ENCODE measurements at regions not wholly inside any gene's neighbourhood (a gene's known extent, or its start where the extent isn't known, plus 50 kb on each side); places are given as distances from the start of the nearest gene placed in this dataset.

DNA sequence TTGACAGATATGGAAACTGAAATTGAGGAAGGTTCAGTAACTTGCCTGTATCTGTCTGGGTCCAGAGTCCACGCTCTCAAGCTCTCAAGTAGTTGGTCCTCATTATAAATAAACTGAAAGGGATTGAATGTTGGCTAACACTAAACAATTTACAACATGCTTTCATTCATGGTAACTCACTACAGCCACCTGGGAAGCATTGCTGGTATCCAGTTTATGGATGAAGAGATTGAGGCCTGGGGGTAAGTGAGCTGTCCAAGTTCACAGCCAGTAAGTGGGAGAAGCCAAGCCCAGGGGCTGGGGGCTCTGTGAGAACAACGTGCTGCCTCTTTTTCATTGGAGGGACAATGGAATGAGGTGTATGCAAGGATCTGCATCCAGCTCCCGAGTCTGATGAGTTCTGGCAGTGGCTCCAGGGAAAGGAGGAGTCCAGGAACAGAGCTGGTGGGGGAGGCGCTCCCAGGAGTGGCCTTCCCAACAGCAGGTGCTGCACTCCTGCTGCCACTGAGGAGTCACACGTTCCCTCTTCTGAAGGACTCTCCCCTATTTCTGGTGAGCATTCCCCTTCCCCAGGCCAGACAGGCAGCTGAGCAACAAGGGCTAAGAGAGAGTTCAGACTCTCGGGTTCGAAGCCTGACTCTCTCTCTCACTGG, 175.8 kb downstream of the CSNK2A3 start:
- ATAC-seq (ENCODE audit: low read depth), result no peak
- H3K27me3 ChIP-seq (ENCODE audit: insufficient read depth, poor library complexity, severe bottlenecking), result no peaks in the 10 kb centered on the region

DNA sequence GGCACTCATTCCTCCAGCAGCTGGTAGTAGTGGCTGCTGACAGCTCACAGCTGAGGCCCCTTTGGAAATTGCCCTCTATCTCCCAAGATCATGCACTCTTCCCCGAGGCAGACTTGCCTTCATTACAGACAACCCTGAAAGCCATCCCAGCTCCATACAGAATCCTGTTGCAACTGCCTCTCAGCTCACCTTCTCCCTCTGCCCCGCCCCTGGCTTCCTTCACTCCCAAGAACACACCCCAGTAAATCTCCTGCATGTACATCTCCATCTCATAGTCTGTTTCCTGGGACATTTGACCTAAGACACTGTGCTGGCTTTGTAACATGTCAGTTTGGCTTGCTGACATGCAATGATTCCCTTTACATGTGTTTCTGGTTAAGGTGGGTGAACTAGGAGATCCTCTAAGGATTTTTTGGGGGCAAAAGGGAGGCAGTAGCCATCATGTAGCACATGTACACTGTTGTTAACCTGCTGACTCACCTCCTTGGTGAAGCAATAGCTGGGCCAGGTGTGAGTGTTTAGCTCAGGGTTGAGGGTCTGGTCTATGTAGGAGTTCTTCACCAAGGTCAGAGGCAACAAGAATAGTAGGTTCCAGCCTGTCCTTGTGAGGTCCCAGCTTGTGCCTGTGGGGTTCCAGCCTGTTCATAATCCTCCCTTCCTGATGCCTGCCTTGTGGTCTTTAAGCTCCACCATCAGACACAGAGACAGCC, 179.6 kb downstream of the CSNK2A3 start:
- Histone ChIP-seq H3K36me3 (ENCODE audit: low read depth) (no peaks in the 10 kb centered on the region), H3K9me3 (ENCODE audit: severe bottlenecking) (no peaks in the 10 kb centered on the region), H3K27me3 (ENCODE audit: insufficient read depth, poor library complexity, severe bottlenecking) (no peaks in the 10 kb centered on the region), H3K4me1 (ENCODE audit: insufficient read depth, poor library complexity, severe bottlenecking) (peaks cover 3% of the 10 kb centered on the region), H3K4me3 (ENCODE audit: severe bottlenecking) (no peak overlapping the region), H3K27ac (ENCODE audit: poor library complexity, severe bottlenecking) (no peak overlapping the region)
- DNase-seq (ENCODE audit: low spot score), result no peak
- peak; percentile 73; the same call in 2 of the 3 replicates for ATAC-seq (ENCODE audit: low read depth)
- TF ChIP-seq, protein P1, sequence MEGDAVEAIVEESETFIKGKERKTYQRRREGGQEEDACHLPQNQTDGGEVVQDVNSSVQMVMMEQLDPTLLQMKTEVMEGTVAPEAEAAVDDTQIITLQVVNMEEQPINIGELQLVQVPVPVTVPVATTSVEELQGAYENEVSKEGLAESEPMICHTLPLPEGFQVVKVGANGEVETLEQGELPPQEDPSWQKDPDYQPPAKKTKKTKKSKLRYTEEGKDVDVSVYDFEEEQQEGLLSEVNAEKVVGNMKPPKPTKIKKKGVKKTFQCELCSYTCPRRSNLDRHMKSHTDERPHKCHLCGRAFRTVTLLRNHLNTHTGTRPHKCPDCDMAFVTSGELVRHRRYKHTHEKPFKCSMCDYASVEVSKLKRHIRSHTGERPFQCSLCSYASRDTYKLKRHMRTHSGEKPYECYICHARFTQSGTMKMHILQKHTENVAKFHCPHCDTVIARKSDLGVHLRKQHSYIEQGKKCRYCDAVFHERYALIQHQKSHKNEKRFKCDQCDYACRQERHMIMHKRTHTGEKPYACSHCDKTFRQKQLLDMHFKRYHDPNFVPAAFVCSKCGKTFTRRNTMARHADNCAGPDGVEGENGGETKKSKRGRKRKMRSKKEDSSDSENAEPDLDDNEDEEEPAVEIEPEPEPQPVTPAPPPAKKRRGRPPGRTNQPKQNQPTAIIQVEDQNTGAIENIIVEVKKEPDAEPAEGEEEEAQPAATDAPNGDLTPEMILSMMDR (IDR thresholded peaks at IDR 0.05; ENCODE audit: poor library complexity, severe bottlenecking), result no peak

More for the DNA sequence above, 175.8 kb downstream of the CSNK2A3 start:
- H3K9me3 ChIP-seq (ENCODE audit: severe bottlenecking), result no peaks in the 10 kb centered on the region
- H3K36me3 ChIP-seq (ENCODE audit: low read depth), result no peaks in the 10 kb centered on the region
- no peak overlapping the region for H3K4me3 ChIP-seq (ENCODE audit: severe bottlenecking)
- DNase-seq (ENCODE audit: low spot score), result no peak
- no peak overlapping the region for H3K27ac ChIP-seq (ENCODE audit: poor library complexity, severe bottlenecking)
- TF ChIP-seq, protein P1 (IDR thresholded peaks at IDR 0.05; ENCODE audit: poor library complexity, severe bottlenecking), result no peak
- peaks cover 12% of the 10 kb centered on the region for H3K4me1 ChIP-seq (ENCODE audit: insufficient read depth, poor library complexity, severe bottlenecking)

DNA sequence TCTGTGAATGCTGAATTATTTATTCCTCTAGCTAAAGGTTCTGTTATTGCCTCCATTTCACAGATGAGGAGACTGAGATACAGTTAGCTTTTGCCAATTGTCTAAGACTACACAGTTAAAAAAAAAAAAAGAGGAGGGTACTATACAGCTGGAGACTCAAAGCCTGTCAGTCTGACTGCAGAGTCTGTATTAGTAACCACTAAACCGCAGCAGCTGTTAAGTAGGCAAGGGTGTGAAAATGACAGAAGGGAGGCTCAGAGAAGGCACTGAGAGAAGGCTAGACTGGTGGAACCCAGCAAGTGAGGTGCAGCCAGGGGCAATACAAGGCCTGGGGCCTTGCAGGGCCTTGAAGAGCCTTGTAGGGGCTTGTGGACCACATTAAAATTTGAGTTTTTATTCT, 181.2 kb downstream of the CSNK2A3 start:
- no peaks in the 10 kb centered on the region for H3K36me3 ChIP-seq (ENCODE audit: low read depth)
- peaks cover 3% of the 10 kb centered on the region for H3K4me1 ChIP-seq (ENCODE audit: insufficient read depth, poor library complexity, severe bottlenecking)
- no peaks in the 10 kb centered on the region for H3K9me3 ChIP-seq (ENCODE audit: severe bottlenecking)
- TF ChIP-seq, protein P1 (IDR thresholded peaks at IDR 0.05; ENCODE audit: poor library complexity, severe bottlenecking), result no peak
- H3K27ac ChIP-seq (ENCODE audit: poor library complexity, severe bottlenecking), result no peak overlapping the region
- H3K4me3 ChIP-seq (ENCODE audit: severe bottlenecking), result no peak overlapping the region
- H3K27me3 ChIP-seq (ENCODE audit: insufficient read depth, poor library complexity, severe bottlenecking), result no peaks in the 10 kb centered on the region
- DNase-seq (ENCODE audit: low spot score), result no peak
- ATAC-seq (ENCODE audit: low read depth), result no peak

DNA sequence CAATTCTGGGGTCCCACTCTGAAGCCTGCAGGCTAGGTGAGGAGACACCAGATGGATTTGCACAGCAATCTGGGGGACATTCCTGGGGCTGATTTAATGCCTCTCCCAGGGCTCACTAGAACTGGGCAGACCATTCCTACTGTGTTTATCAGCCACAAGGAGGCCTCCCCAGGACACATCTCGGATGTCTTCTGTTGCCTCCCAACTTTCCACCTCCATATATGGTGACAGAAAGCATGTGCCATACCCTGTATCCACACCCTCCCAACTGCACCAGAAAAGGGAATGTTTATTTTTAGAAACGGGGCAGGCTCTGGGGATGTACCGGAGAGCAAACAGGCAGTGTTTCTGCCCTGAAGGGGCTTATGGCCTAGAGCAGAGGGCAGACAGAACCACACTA, 181.8 kb downstream of the CSNK2A3 start:
- H3K27ac ChIP-seq (ENCODE audit: poor library complexity, severe bottlenecking), result no peak overlapping the region
- H3K4me3 ChIP-seq (ENCODE audit: severe bottlenecking), result no peak overlapping the region
- TF ChIP-seq, protein P1 (IDR thresholded peaks at IDR 0.05; ENCODE audit: poor library complexity, severe bottlenecking), result no peak
- H3K9me3 ChIP-seq (ENCODE audit: severe bottlenecking), result no peaks in the 10 kb centered on the region
- DNase-seq (ENCODE audit: low spot score) (no peak), ATAC-seq (ENCODE audit: low read depth) (no peak)
- H3K36me3 ChIP-seq (ENCODE audit: low read depth), result no peaks in the 10 kb centered on the region
- H3K27me3 ChIP-seq (ENCODE audit: insufficient read depth, poor library complexity, severe bottlenecking), result no peaks in the 10 kb centered on the region
- H3K4me1 ChIP-seq (ENCODE audit: insufficient read depth, poor library complexity, severe bottlenecking), result peaks cover 3% of the 10 kb centered on the region
